GM23248 (cell line): ENCODE measurements at regions not wholly inside any gene's neighbourhood (a gene's known extent, or its start where the extent isn't known, plus 50 kb on each side); places are given as distances from the start of the nearest gene placed in this dataset.

ENCODE experiments used
- EZH2 ChIP-seq: fragments of 200-600 bp; sonication (generic); IDR thresholded peaks from 2 replicates; pipeline ENCODE4 v1.6.1; 2018; ENCODE audit warnings: antibody characterized with exemption, mild to moderate bottlenecking; ENCODE audit not compliant: insufficient read depth, poor library complexity, severe bottlenecking
- EZH2phosphoT487 ChIP-seq: fragments of 200-600 bp; sonication (generic); IDR thresholded peaks from 2 replicates; pipeline ENCODE4 v1.6.1; 2018; ENCODE audit warnings: antibody characterized with exemption, moderate library complexity, mild to moderate bottlenecking, low read depth; ENCODE audit not compliant: insufficient read depth

- TF ChIP-seq EZH2 (no peak), EZH2phosphoT487 (no peak)
Observed at GRCh38 chr6:145350928-145351327, 384.4 kb downstream of the EPM2A start.
